Endothelial cell of hepatic sinusoid (primary cell): ENCODE measurements at regions not wholly inside any gene's neighbourhood (a gene's known extent, or its start where the extent isn't known, plus 50 kb on each side); places are given as distances from the start of the nearest gene placed in this dataset.

Experiments used
- in situ Hi-C: cut with HindIII; loops from 2 replicates; pipeline ENCODE4 v1.10.0; 2017; ENCODE audit warnings: low sequenced_read_pairs

DNA sequence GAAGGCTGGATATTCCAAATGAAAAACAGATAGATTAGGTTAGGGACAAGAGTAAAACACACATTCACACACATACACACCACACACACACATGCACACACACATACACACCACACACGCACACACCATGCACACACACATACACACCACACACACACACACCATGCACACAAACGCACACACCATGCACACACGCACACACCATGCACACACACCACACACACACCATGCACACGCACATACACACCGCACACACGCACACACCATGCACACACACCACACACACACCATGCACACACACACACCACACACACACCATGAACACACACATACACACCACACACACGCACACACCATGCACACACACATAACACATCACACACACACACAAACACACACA, 203.7 kb upstream of the ZFHX3 start:
- in situ Hi-C loops = no loop called here

DNA sequence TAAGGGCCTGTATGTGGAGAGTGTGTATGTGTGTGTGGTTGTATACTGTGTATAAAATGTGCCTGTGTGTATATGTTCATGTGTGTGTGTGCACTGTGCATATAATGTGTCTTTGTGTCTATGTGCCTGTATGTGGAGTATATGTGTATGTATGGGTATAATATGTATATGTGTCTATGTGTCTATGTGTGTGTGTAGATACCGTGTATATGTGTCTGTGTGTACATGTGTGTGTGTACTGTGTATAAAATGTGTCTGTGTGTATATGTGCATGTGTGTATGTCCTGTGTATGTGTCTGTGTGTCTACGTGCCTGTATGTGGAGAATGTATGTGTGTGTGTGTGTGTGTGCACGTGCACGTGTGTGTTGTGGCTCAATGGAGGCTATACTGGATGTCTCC, 200.4 kb upstream of the ZFHX3 start:
- in situ Hi-C loops = no loop called here

DNA sequence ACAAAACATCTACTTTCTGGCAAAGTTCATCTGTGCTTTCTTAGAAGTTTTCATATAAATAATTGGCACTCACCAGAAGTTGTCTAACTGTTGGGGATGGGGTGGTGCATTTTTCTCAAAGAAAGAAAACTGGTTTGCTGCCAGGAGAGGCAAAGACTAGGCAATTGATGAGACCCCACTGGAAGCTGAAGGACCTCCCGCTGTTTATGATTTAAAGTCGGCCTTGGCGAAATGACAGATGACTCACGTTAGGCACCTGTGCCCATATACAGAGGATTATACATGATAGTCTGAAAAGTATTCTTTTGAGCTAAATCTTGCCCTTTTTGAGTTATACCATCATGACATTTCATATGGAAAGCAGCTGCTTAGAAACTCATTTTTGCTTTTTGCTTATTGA, 193.0 kb upstream of the ZFHX3 start:
- in situ Hi-C loops = no loop called here

DNA sequence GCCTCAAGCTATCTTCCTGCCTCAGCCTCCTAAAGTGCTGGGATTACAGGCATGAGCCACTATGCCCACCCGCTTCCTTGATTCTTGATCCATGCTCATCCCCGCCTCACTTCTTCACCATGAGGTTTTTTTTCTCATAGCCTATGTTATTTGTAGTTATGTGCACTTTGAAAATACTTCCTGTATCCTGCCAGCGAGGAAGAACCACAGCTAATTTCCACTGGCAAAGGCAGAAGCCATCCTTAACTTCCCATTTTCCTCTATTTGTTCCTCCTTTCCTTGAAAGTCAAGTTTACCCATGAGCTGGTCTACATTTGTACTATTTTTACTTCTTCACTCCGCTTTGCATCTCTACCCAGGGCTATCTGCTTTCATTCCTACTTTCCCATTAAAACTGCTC, 189.7 kb upstream of the ZFHX3 start:
- in situ Hi-C loops = no loop called here

- in situ Hi-C loops = no loop called here
These were observed 186.6 kb upstream of the ZFHX3 start for GRCh38 chr16:73234496-73234895.

DNA sequence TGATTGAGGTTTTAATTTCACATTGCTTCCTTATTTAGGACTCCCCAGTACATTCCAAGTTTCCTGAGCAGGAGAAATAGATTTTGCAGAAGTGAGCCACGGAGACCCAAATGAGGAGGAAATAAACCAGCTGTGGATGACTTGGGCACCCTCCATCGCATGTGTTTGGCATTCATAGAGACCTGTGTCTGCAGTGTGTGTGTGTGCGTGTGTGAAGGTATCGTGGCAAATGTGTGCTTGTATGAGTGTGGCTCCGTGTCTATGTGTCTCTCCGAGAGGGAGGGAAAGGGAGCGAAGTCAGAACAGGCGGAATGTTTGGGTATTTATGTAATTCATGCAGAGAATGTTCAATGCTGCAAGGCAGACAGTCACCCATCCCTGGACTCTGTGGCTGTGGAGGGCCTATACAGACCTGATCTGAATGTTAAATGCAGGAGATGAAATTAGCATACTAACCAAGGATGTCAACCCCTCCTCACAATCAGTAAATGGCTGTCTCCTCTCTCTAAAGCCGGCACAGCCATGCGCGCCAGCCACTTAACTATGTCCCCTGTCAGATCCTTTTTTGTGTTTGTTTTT, 186.0 kb upstream of the ZFHX3 start:
- in situ Hi-C loops = no loop called here

GRCh38 chr16:73233329-73233765, 185.4 kb upstream of the ZFHX3 start:
- in situ Hi-C loops = no loop called here

- in situ Hi-C loops = no loop called here
These were observed 184.8 kb upstream of the ZFHX3 start for GRCh38 chr16:73232555-73233328.

DNA sequence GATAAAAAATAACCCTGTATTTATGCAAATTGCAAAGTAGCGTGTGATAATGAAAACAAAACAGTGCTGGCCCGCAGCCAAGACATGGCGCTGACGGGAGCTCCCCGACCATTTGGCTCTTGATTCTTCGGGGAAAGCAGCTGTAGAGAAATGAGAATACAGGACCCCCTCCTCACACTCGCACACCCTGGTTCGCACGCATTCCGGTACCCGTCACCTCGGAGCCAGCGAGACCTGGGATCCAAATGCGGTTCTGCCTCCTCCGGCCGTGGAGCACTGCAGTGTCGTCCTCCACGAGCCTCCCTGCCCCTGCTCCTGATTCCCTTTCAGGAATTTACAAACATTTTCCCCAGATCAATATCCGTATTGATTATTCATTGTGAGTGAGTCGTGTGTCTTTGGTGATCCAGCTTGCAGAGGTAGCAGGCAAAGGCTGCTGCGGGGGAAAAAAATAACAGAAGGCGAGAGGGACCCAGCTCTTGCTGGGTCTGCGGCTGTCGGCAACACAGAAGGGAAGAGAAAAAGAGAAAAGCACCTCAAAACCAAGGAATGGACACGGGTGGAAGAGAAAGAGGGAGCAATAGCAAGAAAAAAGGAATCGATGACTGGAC, 184.1 kb upstream of the ZFHX3 start:
- in situ Hi-C loops = no loop called here

- in situ Hi-C loops = no loop called here
These were observed 183.5 kb upstream of the ZFHX3 start for GRCh38 chr16:73231379-73231778.

- in situ Hi-C loops = no loop called here
These were observed 182.7 kb upstream of the ZFHX3 start for GRCh38 chr16:73230651-73231050.

DNA sequence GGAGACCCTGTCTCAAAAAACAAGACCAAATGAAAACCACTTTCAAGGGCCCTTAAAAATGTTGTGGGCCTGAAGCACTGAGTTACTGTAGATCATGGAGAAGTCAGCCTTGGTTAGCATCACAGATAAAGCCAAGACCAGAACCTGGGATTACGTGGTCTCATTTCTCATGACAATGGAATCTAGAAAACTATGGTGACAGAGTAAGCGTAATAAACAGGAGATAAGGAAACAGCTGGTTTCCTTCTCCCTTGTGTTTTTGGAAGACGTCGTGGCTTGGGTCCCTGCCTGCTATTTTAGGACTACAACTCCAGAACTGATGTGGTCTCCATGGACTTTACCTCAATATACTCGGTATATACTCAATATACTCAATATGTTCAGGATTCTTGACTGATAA, 180.7 kb upstream of the ZFHX3 start:
- in situ Hi-C loops = no loop called here

- in situ Hi-C loops = no loop called here
These were observed 178.7 kb upstream of the ZFHX3 start for GRCh38 chr16:73226675-73227074.

DNA sequence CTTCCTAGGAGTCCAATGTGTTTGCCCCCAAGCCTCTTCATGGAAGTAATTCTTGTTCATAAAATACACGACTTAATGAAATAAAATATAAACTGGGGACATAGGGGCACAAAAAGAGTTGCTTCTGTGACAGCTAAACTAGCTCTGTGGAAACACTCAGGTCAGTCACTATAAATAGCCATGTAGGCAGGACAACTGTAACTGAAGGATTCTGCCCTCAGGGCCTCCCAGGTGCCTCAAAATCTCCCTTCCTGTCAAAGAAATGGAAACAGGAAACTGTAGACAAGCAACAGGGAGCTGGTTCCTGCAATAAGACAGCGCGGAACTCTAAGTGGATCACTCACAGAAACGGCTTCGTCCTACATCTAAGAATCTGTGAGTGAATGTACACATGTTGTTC, 178.1 kb upstream of the ZFHX3 start:
- in situ Hi-C loops = no loop called here

DNA sequence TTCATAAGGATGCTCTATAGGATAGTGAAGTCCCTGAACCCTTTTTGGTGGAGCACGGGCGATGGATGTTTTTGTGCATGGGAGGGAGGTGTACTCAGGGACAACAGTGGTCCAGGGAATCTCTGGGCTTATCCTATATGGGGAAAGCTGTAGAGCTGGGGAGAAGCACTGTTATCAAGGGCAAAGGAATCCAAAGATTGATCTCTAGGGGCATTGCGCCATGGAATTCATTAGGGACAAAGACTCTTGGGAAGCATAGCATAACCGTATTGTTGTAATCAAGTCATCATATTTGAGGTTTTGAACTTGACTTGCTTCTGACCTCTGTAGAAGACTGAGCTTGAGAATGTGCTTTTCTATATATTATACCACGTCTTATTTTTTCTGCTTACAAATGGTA, 172.9 kb upstream of the ZFHX3 start:
- in situ Hi-C loops = loop anchor here (25.0 kb wide), 2 partner anchors 709 to 1034 kb away; no protein-coding TSS in a partner anchor

GRCh38 chr16:73219176-73219575, 171.2 kb upstream of the ZFHX3 start:
- in situ Hi-C loops = loop anchor here (25.0 kb wide), 2 partner anchors 707 to 1032 kb away; no protein-coding TSS in a partner anchor

GRCh38 chr16:73217654-73218053, 169.7 kb upstream of the ZFHX3 start:
- in situ Hi-C loops = loop anchor here (25.0 kb wide), 2 partner anchors 705 to 1030 kb away; no protein-coding TSS in a partner anchor

GRCh38 chr16:73216932-73217331, 169.0 kb upstream of the ZFHX3 start:
- in situ Hi-C loops = loop anchor here (25.0 kb wide), 2 partner anchors 705 to 1030 kb away; no protein-coding TSS in a partner anchor

DNA sequence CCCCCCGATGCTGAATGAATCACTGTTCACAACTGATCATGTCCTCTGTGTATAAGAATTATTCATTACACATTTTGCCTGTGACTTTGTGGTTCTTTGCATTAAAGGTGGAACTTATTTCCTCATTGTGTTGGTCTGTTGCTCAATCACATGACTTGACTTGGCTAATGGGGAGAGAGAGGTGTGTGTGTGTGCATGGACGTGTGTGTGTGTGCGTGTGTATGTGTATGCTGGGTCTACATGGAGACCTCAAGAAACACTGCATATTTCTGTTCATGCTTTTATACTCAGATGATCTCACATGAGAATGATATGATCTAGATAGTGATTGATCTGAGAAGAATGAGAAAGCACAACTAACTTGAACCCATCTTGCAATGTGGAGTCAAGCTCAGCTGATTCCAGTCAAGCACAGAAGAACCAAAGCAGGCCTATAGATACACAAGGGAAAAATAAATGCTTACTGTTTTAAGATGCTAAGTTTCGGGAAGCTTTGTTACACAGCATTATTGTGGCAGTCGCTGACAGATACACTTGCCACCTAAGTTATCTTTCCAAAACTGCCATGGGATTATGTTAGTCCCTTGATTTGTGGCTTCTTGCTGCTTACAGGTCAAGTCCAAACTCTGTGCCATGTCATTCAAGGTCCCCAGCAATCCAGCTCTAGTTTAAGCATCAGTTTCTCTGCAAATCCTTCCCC, 167.9 kb upstream of the ZFHX3 start:
- in situ Hi-C loops = loop anchor here (25.0 kb wide), 2 partner anchors 704 to 1029 kb away; no protein-coding TSS in a partner anchor

- in situ Hi-C loops = loop anchor here (25.0 kb wide), 2 partner anchors 703 to 1028 kb away; no protein-coding TSS in a partner anchor
These were observed 167.1 kb upstream of the ZFHX3 start for GRCh38 chr16:73214825-73215677.
